Mucosa of rectum (tissue), 2 donors: ENCODE measurements at regions not wholly inside any gene's neighbourhood (a gene's known extent, or its start where the extent isn't known, plus 50 kb on each side); places are given as distances from the start of the nearest gene placed in this dataset.

Experiments used
- H3K27ac ChIP-seq, 2 donors: one replicate each; pipeline ENCODE4 v1.7.0; 2013; ENCODE audit warnings: inconsistent platforms in 2 of 2, low read depth in 2 of 2, low read length in 2 of 2
- H3K27me3 ChIP-seq, 2 donors: one replicate each; pipeline ENCODE4 v1.7.0; 2013; ENCODE audit warnings: low read length in 2 of 2; ENCODE audit not compliant: control insufficient read depth in 2 of 2, insufficient read depth in 2 of 2
- H3K36me3 ChIP-seq, 2 donors: one replicate each; pipeline ENCODE4 v1.7.0; 2013; ENCODE audit warnings: low read length in 2 of 2; ENCODE audit not compliant: control insufficient read depth in 2 of 2, insufficient read depth in 2 of 2
- H3K4me1 ChIP-seq, 2 donors: one replicate each; pipeline ENCODE4 v1.7.0; 2013; ENCODE audit warnings: low read length in 2 of 2, mild to moderate bottlenecking in 1 of 2; ENCODE audit not compliant: control insufficient read depth in 2 of 2, insufficient read depth in 2 of 2
- H3K4me3 ChIP-seq, 2 donors: one replicate each; pipeline ENCODE4 v1.7.0; 2013; ENCODE audit warnings: low read length in 2 of 2
- H3K9ac ChIP-seq, 2 donors: one replicate each; pipeline ENCODE4 v1.7.0; 2013; ENCODE audit warnings: low read length in 2 of 2, low read depth in 1 of 2, mild to moderate bottlenecking in 1 of 2
- H3K9me3 ChIP-seq, 2 donors: one replicate each; pipeline ENCODE4 v1.7.0; 2013; ENCODE audit warnings: low read length in 2 of 2; ENCODE audit not compliant: control insufficient read depth in 2 of 2
- donor health status: healthy.
- donor health status: Normal muscosa, but diverticular disease.

GRCh38 chr2:175834477-175834876, 167.6 kb downstream of the LNPK start:
- H3K9ac ChIP-seq: no peak overlapping the region
- H3K27me3 ChIP-seq: no peaks in the 10 kb centered on the region
- H3K36me3 ChIP-seq: no peaks in the 10 kb centered on the region
- no peaks in the 10 kb centered on the region for H3K9me3 ChIP-seq
- H3K27ac ChIP-seq: no peak overlapping the region
- H3K4me1 ChIP-seq: no peaks in the 10 kb centered on the region
- H3K4me3 ChIP-seq: no peak overlapping the region

GRCh38 chr2:175832866-175833265, 169.2 kb downstream of the LNPK start:
- Histone ChIP-seq H3K27ac (no peak overlapping the region), H3K4me3 (no peak overlapping the region), H3K4me1 (no peaks in the 10 kb centered on the region), H3K9ac (no peak overlapping the region), H3K9me3 (no peaks in the 10 kb centered on the region), H3K27me3 (no peaks in the 10 kb centered on the region), H3K36me3 (no peaks in the 10 kb centered on the region)

- Histone ChIP-seq H3K4me1 (no peaks in the 10 kb centered on the region), H3K9ac (no peak overlapping the region), H3K36me3 (no peaks in the 10 kb centered on the region), H3K27ac (no peak overlapping the region), H3K4me3 (no peak overlapping the region), H3K9me3 (no peaks in the 10 kb centered on the region), H3K27me3 (peaks cover 0 to 2% of the 10 kb centered on the region in 2 donors)
Observed at GRCh38 chr2:175829741-175830140, 172.3 kb downstream of the LNPK start.

- no peaks in the 10 kb centered on the region for H3K4me1 ChIP-seq
- no peaks in the 10 kb centered on the region for H3K9me3 ChIP-seq
- H3K36me3 ChIP-seq: no peaks in the 10 kb centered on the region
- no peak overlapping the region for H3K27ac ChIP-seq
- no peak overlapping the region for H3K9ac ChIP-seq
- no peak overlapping the region for H3K4me3 ChIP-seq
- peaks cover 0 to 2% of the 10 kb centered on the region in 2 donors for H3K27me3 ChIP-seq
Observed at GRCh38 chr2:175827856-175828255, 174.2 kb downstream of the LNPK start.

- Histone ChIP-seq H3K4me3 (no peak overlapping the region), H3K9ac (no peak overlapping the region), H3K27ac (no peak overlapping the region), H3K36me3 (no peaks in the 10 kb centered on the region), H3K9me3 (no peaks in the 10 kb centered on the region), H3K4me1 (no peaks in the 10 kb centered on the region), H3K27me3 (peaks cover 0 to 2% of the 10 kb centered on the region in 2 donors)
Observed at GRCh38 chr2:175824243-175824642, 177.8 kb downstream of the LNPK start.

GRCh38 chr2:175823707-175824073, 178.4 kb downstream of the LNPK start:
- no peak overlapping the region for H3K27ac ChIP-seq
- no peaks in the 10 kb centered on the region for H3K36me3 ChIP-seq
- H3K4me1 ChIP-seq: no peaks in the 10 kb centered on the region
- H3K4me3 ChIP-seq: no peak overlapping the region
- H3K27me3 ChIP-seq: peaks cover 0 to 2% of the 10 kb centered on the region in 2 donors
- no peaks in the 10 kb centered on the region for H3K9me3 ChIP-seq
- no peak overlapping the region for H3K9ac ChIP-seq

- H3K27ac ChIP-seq: no peak overlapping the region
- H3K36me3 ChIP-seq: no peaks in the 10 kb centered on the region
- H3K27me3 ChIP-seq: peaks cover 0 to 2% of the 10 kb centered on the region in 2 donors
- H3K4me1 ChIP-seq: no peaks in the 10 kb centered on the region
- no peaks in the 10 kb centered on the region for H3K9me3 ChIP-seq
- H3K4me3 ChIP-seq: no peak overlapping the region
- no peak overlapping the region for H3K9ac ChIP-seq
Observed at GRCh38 chr2:175823002-175823706, 178.9 kb downstream of the LNPK start.

- Histone ChIP-seq H3K27ac (no peak overlapping the region), H3K36me3 (no peaks in the 10 kb centered on the region), H3K4me3 (no peak overlapping the region), H3K27me3 (no peaks in the 10 kb centered on the region), H3K9me3 (no peaks in the 10 kb centered on the region), H3K9ac (no peak overlapping the region), H3K4me1 (no peaks in the 10 kb centered on the region)
Observed at GRCh38 chr2:175817221-175817620, 184.8 kb downstream of the LNPK start.

- Histone ChIP-seq H3K9me3 (no peaks in the 10 kb centered on the region), H3K27ac (no peak overlapping the region), H3K4me3 (no peak overlapping the region), H3K36me3 (no peaks in the 10 kb centered on the region), H3K4me1 (no peaks in the 10 kb centered on the region), H3K9ac (no peak overlapping the region), H3K27me3 (no peaks in the 10 kb centered on the region)
Observed at GRCh38 chr2:175815537-175815936, 186.5 kb downstream of the LNPK start.

- Histone ChIP-seq H3K36me3 (no peaks in the 10 kb centered on the region), H3K27me3 (no peaks in the 10 kb centered on the region), H3K4me3 (no peak overlapping the region), H3K9me3 (no peaks in the 10 kb centered on the region), H3K9ac (no peak overlapping the region), H3K4me1 (no peaks in the 10 kb centered on the region), H3K27ac (no peak overlapping the region)
Observed at GRCh38 chr2:175811971-175812370, 190.1 kb downstream of the LNPK start.

GRCh38 chr2:175808858-175809257, 193.2 kb downstream of the LNPK start:
- no peak overlapping the region for H3K9ac ChIP-seq
- no peaks in the 10 kb centered on the region for H3K27me3 ChIP-seq
- H3K4me3 ChIP-seq: no peak overlapping the region
- H3K27ac ChIP-seq: no peak overlapping the region
- no peaks in the 10 kb centered on the region for H3K4me1 ChIP-seq
- no peaks in the 10 kb centered on the region for H3K9me3 ChIP-seq
- H3K36me3 ChIP-seq: no peaks in the 10 kb centered on the region
